ENCODE measurements at regions not wholly inside any gene's neighbourhood (a gene's known extent, or its start where the extent isn't known, plus 50 kb on each side); places are given as distances from the start of the nearest gene placed in this dataset.

- TF ChIP-seq CTCF (IDR thresholded peaks at IDR 0.05) (no peak), POLR2A (IDR thresholded peaks at IDR 0.05) (no peak)
These were observed 542.7 kb upstream of the RAB6C start for GRCh38 chr2:129436809-129437208.

Measured in lower leg skin (tissue), 3 donors.